NCI-H526 treated with DMSO at 0.1 percent for 48 hours (cell line): ENCODE measurements at regions not wholly inside any gene's neighbourhood (a gene's known extent, or its start where the extent isn't known, plus 50 kb on each side); places are given as distances from the start of the nearest gene placed in this dataset.

ENCODE experiments used
- DNase-seq: peaks from one replicate; lab custom pipeline; 2025; lab: John Stamatoyannopoulos, UW

DNA sequence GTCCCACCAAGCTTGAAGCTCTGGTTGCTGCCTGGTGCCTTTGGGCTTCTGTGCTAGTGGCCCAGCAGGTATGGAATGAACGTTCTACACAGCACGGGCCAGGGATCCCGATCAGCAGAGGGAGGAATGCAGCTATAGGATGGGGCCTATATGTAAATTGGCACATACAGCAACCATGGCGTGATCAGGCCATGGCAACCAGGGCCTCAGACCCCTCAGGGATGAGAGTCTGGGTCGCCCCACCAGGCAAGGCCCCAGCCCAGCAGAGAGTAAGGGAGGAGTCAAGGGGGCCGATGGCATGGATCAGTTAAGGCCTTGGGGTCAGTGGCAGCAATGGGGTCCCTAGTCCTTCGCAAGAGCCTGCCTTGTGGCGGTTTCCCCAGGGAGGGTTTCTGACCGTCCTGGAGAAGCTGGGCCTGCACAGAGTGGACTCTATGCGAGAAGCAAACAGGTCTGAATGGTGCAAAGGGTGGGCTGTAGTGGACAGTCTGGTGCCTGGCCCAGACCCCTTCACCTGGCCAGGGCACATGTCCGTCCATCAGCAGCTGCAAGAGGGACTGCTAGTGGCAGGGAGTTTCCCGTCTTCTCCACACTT is 98.2 kb upstream of the SLC22A11 start:
- DNase-seq, result no peak

DNA sequence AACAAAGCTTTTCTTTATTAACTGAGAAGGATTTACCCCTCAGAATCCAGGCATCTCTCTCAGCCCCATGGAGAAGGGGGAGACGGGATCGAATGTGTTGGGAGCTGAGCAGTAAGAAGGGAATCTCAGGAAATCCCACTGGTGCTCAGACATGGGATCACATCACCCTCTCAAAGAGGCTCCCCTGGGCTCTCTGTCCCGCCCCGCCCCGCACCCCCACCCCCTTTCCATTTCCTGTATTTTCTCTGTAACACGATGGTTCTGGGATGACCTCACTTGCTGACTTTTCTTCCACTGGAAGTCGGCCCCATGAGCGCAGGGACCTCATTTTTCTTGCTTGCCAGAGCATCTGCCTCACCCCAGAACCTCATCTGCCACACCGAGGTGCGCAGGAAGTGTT is 96.7 kb upstream of the SLC22A11 start:
- DNase-seq, result no peak

GRCh38 chr11:64459609-64460008 is 96.1 kb upstream of the SLC22A11 start:
- no peak for DNase-seq

- DNase-seq, result no peak
Measured at GRCh38 chr11:64461081-64461480, 94.7 kb upstream of the SLC22A11 start.

DNA sequence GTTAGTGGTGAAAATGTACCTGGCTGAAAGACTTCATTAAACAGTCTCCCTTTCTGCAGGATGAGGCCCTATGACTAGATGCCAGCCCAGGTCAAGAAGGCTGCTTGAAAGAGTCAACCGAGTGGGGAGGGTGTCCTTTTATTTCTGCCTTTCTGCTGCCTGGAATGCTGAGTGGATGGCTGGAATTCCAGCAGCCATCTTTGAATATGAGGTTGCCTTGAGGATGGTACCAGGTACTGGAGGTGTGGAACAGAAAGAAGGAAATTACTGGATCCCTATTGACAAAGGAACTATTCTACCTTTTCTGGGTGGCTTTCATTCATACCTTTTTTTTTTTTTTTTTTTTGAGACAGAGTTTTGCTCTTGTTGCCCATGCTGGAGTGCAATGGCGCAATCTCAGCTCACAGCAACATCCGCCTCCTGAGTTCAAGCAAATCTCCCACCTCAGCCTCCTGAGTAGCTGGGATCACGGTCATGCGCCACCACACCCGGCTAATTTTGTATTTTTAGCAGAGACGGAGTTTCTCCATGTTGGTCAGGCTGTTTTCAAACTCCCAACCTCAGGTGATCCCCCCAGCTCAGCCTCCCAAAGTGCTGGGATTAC is 89.5 kb upstream of the SLC22A11 start:
- no peak for DNase-seq

DNA sequence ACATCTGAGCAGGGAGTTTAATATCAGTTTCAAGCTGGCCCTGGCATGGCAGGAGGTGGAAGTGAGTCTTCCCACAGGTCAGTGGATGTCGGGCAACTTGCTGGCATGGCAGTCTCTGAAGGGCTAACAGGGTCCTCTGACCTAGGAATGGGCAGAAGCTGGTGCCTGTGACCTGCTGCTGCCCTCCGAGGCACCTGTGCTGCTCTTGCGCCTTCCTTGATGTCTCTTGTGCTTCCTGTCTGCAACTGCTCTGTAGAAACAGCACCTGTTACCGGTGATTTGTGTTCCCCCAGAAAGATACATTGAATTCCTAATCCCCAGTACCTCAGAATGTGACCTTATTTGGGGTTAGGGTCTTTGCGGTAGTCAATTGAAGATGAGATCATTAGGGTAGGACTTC is 86.5 kb upstream of the SLC22A11 start:
- no peak for DNase-seq

DNA sequence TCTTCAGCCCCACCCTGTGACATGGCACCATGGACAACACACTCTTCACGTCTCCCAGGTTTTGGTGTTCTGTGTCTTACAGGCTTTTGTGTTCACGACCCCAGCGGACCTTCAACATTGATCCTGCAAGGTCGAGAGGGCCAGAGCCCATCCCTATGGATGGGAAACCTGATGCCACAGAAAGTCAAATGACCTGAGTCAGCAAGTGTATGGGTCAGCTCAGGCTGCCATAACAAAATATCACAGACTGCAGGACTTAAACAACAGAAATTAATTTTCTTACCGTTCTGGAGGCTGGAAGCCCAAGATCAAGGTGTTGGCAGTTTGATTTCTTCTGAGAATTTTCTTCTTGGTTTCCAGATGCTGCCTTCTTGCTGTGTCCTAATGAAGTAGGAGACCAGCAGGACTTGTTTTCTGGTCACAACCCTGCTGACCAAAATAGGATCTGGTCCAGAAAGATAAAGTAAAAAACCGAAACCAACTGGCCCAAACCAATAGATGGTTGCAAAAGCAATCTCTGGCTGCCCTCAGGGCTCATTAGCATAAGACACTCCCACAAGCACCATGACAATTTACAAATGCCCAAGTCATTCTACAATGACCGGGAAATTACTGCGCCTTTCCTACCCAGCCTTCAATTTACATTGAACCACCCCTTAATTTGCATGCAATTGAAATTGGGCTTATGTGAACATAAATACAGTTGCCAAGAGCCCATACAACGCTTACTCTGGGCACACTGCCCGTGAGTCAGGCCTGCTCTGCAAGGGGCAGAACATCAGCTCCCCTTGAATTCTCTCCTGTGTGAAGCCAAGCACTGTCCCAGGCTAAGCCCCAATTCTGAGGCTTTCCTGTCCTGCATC is 82.9 kb upstream of the SLC22A11 start:
- DNase-seq, result peak; percentile 69

DNA sequence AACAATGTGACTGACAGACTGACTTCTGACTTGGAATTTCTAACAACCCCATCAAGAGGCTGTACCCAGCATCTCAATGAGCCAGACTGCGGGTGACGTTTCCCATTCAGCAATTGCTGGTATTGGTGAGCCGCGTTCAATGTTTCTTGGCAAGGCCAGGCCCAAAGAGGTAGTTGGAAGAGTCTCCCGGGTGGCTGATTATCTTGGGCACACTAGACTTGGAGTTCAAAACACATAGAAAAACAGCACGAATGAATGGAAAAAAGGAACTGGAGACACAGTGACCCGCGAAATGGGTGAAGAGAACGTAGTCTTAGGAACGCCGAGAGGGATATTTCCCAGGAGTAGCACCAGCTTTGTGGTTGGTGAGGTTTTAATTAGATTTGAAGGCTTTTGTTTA is 81.1 kb upstream of the SLC22A11 start:
- no peak for DNase-seq

GRCh38 chr11:64475145-64475544 is 80.6 kb upstream of the SLC22A11 start:
- no peak for DNase-seq

GRCh38 chr11:64476881-64477280 is 78.9 kb upstream of the SLC22A11 start:
- no peak for DNase-seq

DNA sequence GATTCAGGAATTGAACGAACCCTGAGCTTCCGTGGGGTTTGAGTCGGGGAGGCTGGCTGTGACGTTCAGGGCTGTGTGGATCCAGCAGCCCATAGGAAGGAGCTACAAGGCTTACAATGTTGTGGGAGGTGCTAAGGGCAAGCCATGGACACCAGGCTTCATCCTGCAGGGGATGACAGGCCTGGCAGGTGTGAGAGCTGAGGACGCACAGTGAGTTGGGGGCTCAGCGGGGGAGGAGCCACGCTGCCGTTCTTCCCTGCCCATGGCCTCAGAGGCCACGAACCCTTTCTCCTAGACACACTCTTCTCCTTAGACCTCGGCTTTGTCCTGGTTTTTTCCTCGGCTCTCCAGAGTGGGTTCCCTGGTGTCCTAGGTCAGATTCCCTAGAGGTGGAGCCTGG is 78.1 kb upstream of the SLC22A11 start:
- DNase-seq, result no peak

DNA sequence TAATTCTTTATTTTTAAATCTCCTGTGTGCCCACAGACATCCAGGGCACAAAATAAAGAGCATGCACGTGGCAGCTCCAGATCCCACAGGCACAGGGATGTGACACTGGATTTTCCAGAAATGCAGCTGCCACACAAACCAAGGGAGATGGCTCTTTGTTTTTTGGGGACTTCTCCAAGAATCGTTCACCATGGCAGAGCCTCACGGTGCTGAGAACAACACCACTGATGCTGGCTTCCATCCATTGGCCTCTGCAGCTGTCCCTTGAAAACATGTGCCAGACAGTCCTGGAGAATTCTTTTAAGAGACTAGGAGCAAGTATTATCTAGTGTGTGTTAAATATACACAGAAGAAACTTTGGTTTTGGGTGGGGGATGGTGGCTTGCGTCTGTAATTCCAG is 73.2 kb upstream of the SLC22A11 start:
- no peak for DNase-seq

DNA sequence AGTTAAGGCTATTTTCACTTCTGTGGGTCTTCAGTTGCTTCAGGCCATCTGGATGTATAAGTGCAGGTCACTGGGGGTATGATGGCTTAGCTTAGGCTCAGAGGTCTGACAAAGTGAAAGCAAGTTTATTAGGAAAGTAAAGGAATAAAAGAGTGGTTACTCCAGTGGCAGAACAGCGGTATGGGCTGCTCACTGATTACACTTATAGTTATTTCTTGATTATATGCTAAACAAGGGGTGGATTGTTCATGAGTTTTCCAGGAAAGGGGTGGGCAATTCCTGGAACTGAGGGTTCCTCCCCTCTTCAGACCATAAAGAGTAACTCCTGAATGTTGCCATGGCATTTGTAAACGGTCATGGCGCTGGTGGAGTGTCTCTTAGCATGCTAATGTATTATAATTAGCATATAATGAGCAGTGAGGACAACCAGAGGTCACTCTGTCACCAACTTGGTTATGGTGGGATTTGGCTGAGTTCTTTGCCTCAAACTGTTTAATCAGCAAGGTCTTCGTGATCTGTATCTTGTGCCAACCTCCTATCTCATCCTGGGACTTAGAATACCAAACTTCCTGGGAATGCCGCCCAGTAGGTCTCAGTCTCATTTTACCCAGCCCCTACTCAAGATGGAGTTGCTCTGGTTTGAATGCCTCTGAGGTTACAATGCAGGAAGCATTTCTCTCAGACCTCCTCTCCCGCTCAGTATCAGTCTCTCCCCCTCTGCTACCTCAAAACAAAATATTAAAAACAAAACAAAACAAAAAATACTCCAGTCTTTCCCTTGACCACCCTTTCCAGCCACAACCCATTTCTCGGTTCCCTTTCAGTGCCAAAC is 71.3 kb upstream of the SLC22A11 start:
- no peak for DNase-seq

GRCh38 chr11:64485074-64485473 is 70.7 kb upstream of the SLC22A11 start:
- no peak for DNase-seq

DNA sequence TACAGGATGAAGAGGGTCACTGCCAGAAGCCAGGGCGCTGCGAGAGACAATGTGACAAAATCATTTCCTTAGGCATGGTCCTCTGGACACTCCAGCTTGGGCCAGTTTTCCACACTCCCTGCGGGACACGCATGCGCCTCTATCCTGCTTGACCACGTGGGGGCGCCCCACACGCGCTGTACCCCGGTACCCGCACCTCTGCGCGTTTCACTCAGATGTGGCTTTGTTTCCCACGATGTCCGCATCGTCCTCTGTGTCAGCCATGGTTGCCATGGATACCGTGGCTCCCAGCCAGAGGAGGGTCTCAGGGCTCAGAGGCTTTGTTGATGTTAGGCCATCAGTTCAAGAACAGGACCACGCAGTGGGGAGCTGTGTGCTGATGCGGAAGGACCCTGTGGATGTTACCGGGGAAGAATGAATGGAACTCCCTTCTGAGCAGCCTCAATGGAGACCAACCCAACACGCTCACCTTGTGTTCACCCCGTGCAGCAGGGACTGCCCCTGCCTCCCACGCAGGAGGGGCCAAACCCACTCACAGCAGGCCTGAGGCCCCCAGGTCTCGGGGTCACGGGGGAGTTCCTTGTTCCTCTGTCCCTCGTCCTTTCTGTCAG is 65.8 kb upstream of the SLC22A11 start:
- peak; percentile 45 for DNase-seq

GRCh38 chr11:64490562-64491216 is 65.1 kb upstream of the SLC22A11 start:
- peak; percentile 29 for DNase-seq

DNA sequence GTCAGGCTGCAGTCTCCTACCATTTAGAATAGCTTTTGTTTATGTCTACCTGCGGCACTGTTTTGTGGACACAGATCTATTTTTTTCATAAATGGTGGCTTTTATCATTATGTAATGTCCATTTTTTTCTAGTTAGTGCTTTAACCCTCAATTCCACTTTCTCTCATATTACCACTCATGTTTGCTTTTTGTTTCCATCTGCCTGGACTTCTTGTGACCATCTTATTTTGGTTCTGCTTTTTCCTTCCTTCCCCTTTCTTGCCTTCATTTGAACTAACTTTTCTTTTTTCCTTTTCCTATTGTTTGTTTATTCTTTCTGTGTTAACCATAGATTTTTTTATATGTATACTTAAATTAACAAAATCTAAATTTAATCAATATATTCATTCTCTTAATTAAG is 63.2 kb upstream of the SLC22A11 start:
- DNase-seq, result no peak

GRCh38 chr11:64498136-64498535 is 57.6 kb upstream of the SLC22A11 start:
- no peak for DNase-seq

DNA sequence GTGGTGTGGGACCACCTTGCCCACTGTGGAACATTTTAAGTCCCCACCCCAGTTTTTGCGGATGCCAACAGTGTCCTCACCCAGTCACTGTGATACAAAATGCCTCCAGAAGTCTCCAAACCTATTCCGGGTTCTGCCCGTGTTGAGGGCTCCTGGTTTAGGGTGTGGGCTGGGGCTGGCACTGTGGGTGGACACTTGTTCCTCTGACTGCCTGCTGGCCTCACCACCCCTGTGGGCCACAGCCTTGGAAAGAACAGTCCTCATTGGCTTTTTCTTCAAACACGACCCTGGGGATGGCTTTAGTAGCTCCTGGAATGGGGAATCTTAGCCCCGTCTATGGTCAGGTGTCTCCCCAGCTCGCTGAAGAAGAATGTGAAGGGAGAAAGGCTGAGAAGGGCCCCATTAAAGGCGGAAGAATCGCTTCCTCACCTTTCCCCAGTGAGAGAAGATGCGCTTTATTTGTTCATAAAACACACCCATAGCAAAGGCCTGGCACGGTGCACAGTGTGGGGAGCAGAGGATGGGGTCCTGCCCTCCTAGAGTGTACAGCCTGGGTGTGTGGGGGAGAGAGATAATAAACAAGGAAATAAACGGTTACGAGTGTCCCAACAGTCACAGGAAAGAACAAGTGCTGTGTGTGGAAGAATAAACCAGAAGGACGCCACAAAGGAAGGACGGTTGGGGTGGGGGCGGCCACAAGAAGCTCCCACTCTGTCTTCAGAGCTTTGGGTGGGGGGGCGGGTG is 56.3 kb upstream of the SLC22A11 start:
- no peak for DNase-seq

DNA sequence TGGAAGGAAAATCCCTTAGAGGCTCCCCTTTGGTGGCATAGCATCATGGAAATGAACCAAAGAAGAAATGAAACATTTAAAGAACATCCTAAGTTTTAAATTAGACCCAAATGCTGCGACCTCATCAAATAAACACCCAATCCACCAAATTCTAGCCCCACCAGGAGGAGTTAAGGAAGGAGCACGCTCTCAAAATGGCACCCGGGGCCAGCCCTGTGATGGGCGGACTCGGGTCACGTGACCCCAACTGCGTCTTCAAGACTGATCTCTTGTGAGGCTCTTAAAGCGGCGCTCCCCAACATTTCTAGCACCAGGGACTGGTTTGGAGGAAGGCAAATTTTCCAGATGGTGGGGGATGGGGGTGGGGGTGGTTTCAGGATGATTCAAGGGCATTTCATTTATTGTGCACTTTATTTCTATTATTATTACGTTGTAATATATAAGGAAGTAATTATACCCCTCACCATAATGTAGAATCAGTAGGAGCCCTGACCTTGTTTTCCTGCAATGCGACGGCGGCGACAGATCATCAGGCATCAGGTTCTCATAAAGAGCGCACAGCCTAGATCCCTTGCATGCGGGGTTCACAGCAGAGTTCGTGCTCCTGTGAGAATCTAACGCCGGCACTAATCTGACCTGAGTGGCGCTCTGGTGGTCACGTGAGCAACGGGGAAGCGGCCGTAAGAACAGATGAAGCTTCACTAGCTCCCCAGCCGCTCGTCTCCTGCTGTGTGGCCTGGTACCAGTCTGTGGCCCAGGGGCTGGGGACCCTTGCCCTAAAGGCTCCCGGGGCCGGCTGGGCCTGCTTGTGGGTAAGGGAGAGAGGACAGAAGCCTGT is 55.3 kb upstream of the SLC22A11 start:
- no peak for DNase-seq
